ENCODE measurements at regions not wholly inside any gene's neighbourhood (a gene's known extent, or its start where the extent isn't known, plus 50 kb on each side); places are given as distances from the start of the nearest gene placed in this dataset.
"Not testable (repeated sequence)": the region's sequence is repeated elsewhere in the genome, so short reads cannot be mapped to it uniquely, and the experiment has no call there.

DNA sequence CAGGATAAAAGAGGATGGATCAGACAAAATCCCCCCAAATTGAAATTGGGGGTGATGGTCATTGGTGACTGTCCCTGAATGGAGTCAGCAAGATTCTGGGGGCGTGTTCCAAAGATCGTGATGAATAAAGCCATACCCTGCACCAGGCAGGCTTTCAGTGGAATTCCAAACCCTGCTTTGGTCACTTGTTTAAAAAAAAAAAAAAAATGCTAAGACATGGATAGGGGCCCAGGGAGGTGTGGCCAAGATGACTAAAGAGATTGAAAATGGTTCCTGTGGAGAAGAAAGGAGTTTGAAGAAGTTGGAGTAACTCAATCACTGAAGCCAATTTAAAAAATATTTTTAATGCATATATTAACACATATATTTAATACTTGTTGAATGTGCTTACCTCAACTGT lies 161.4 kb upstream of the KCNG1 start:
- DNase-seq, result no peak

- no peak for DNase-seq
Measured at GRCh38 chr20:51183451-51183850, 160.5 kb upstream of the KCNG1 start.

GRCh38 chr20:51182571-51182970 lies 159.7 kb upstream of the KCNG1 start:
- DNase-seq, result no peak

GRCh38 chr20:51178153-51178552 lies 155.2 kb upstream of the KCNG1 start:
- DNase-seq, result no peak

DNA sequence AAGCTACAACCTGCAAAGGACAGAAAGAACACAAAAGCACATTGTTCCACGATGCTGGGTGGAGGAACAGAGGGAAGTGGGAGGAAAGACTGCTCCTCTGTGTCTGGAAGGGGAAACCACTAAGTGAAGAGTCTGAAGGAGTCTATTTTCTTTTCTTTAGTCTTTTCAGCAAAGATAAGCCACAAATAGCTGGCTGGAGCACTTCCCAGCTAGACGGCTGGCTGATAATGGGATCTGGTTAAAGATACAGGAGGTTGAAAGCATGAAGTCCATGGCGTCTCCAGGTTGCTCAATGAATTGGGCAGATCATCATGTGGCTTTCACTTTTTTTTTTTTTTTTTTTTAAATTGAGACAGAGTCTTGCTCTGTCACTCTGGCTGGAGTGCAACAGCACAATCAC lies 154.0 kb upstream of the KCNG1 start:
- no peak for DNase-seq

DNA sequence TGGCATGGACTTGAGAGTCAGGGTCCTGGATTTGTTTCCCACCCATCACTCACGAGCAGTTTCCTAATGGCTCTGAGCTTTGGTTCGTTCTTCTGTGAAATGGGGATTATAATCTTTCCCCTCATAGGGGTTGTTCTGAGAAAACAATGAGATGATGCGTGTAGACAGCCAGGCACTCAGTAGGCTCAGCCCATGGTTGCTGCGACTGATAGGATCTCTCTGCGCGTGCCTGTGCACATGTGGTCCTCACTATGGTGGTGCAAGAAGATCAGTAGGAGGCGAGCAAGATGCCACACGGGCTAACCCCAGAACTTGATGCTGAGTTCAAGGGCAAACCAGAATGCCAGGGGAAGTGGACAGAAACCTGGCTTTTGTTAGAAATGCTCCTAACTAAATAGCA lies 153.5 kb upstream of the KCNG1 start:
- DNase-seq, result no peak

GRCh38 chr20:51175724-51176123 lies 152.8 kb upstream of the KCNG1 start:
- no peak for DNase-seq

DNA sequence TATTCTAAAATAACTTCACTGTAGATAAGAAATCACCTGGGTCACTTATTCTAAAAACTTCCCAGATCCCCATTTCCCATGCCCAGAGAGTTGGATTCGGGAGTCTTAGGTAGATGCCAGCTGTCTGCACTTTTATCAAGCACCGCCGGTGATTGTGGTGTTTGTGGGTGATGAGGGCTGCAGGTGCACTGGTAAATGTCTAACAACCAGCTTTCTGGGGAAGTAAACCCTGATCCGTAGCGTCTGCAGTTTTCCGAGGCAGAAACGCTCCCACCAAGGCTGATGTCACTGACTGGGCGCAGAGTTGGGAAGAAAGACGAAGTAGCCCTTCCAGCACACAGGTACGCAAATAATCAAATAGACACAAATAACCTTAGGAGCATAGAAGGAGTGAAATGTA lies 152.2 kb upstream of the KCNG1 start:
- no peak for DNase-seq

DNA sequence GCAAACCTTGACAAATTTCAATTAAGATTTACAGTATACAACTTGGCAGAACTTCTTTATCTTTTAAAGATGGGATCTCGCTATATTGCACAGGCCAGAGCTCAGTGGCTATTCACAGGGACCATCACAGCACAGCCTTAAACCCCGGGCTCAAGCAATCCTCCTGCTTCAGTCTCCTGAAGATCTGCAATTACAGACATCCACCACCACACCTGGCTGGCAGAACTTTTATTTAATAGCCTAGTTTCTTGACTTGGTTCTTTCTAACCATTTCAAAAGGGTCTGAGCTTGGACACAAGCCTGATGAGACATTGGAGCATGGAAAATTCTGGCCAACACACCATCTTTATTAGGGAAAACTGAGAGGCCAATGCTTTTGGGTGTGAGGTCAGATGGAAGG lies 151.6 kb upstream of the KCNG1 start:
- no peak for DNase-seq

GRCh38 chr20:51172558-51173428 lies 149.9 kb upstream of the KCNG1 start:
- DNase-seq, result no peak

DNA sequence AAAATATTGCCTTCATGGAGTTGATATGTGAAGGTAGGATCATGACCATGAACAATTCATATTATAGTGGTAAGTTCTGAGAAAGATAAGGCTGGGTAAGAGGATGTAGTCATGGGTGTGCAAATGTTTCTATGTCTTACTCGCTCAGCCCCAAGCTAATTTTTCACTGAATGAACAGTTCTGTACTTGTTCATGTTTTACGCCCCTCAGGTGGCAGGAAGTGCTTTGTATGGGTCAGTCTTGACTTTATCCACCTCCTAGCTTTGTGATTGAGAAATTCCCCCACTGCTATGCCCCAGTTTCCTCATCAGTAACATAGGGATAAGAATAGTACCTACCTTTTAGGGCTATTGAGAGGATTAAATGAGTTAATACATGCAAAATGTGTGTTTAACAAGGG lies 148.2 kb upstream of the KCNG1 start:
- no peak for DNase-seq

- no peak for DNase-seq
Measured at GRCh38 chr20:51169813-51170212, 146.9 kb upstream of the KCNG1 start.

DNA sequence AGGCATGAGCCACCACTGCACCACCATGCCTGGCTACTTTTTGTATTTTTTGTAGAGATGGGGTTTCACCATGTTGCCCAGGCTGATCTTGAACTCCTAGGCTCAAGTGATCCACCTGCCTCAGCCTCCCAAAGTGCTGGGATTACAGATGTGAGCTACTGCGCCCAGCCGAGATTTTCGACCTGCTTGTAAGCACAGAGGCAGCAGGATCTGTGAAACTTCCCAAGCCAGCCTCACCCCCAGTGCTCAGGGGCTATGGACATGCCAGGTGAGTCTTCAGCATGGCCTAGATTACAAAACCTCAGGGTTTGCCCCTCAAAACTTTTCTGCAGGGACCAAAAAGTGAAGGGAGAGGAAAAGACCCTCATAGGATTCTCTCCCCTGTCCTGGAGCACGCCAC lies 145.0 kb upstream of the KCNG1 start:
- DNase-seq, result not testable (repeated sequence)

DNA sequence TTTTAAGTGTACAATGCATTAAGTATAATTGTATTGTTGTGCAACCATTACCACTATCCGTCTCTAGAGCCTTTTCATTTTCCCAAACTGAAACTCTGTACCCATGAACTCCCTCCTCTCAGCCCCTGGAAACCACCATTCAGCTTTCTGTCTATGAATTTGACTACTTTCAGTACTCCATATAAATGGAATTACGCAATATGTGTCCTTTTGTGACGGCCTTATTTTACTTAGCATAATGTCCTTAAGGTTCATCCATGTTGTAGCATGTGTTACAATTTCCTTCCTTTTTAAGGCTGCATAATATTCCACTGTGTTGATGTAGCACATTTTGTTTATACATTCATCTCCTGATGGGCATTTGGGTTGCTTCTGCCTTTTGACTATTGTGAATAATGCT lies 143.6 kb upstream of the KCNG1 start:
- DNase-seq, result no peak

DNA sequence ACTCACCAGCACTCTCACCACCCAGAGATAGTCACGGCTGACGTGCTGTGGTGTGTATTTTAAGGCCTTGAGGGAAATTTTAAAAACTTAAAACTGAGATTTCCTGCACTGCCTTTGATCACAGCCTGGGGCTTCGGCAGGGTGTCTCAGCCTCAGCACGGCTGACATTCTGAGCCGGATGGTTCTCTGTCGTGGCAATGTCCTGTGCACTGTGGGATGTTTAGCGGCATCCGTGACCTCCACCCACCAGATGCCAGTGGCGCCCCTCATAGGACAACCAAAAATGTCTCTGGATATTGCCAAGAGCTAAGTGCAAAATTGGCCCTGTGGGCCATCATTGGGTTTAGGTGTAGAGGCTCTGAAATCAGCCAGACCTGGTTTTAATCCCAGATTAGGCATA lies 142.2 kb upstream of the KCNG1 start:
- no peak for DNase-seq

DNA sequence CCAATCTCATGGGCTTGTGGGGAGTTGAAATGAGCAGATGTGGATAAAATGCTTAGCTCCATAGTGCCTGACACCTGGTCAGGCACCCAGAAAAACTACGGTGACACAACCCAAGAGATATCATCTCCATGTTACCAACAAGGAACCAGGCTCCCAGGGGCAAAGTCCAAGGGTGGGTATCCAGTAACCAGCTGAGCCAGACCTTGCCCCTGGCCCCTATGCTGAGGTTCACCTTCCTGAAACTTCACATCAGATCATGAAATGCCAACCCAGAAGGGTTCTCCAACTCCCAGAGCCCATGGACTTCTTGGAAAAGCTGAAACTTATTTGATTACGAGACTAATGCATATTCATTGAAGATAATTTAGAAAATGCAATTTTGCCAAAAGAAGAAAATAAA lies 141.8 kb upstream of the KCNG1 start:
- no peak for DNase-seq

GRCh38 chr20:51163996-51164600 lies 141.2 kb upstream of the KCNG1 start:
- no peak for DNase-seq

DNA sequence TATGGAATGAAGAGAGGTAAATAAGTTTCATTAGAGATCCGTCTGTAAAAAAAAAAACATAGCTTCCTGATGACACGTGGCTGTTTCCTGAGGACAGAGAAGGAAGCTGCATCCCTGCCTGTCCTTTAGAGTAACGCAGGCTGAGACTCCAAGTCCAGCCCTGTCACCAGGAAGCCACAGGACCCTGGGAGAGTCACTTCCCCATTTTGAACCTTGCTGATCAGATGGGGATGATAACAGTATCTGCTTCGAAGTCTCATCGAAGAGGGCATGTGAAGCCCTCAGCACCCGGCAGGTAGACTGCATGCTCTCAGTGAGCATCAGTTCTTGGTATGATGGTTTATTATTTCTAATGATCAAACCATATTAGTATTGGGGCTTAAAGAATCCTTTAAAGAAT lies 139.1 kb upstream of the KCNG1 start:
- no peak for DNase-seq

DNA sequence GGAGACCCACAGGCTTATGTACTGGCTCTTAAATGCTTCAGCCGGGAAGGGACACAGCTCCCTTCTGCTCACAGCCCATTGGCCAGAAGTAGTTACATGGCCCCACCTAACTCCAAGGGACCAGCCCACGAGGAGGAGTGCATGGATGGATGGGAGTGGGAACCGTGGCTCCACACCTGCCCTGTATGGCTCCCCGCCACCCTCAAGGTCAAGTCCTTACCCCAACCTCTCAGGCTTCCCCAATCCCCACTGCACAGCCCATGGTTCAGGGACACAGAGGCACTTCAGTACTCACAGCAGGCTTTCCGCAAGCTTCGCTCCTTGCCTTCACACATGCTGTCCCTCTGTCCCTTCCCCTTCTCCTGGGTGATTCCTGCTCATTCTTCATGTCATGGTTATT lies 137.9 kb upstream of the KCNG1 start:
- no peak for DNase-seq

DNA sequence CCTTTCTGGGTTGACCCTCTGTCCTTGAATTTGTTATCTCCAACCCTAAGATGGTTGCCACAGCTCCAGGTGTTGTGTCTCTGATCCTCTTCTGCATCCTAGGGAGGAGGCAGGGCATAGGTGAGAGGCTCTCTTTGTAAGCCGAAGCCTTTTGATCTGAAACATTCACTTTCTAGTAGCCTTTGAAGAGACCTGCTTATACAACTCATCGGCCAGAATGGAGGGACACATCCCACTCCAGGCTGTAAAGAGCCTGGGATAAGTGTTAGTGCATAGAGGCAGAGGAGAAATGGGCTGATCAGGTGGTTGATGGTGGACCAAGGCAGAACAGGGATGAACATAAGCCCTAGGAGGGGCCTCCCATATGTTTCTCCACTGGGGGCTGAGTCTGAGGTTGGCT lies 137.1 kb upstream of the KCNG1 start:
- no peak for DNase-seq

- no peak for DNase-seq
Measured at GRCh38 chr20:51159303-51159702, 136.4 kb upstream of the KCNG1 start.

DNA sequence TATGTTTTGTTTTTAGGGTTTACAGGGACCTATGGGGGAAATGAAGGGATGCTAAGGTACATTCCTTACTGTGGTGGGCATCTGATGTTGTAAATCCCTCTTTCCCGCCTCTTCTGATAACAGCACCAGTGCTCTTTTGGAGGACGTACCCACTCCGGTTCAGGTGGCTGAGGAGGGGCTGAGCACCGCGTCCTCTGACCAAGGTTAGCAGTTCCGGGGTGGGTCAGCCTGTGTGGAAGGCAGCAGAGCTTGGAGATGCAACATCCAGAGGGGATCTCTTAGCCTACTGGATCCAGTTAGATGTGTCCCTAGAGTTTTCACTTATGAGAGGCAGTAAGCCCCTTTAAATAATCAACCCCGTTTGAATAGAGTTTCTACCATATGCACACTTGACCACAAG lies 135.3 kb upstream of the KCNG1 start:
- DNase-seq, result no peak

GRCh38 chr20:51156041-51156982 lies 133.4 kb upstream of the KCNG1 start:
- DNase-seq, result no peak

Data from effector CD8-positive, alpha-beta T cell (primary cell).